Natural killer cell (primary cell): ENCODE measurements at regions not wholly inside any gene's neighbourhood (a gene's known extent, or its start where the extent isn't known, plus 50 kb on each side); places are given as distances from the start of the nearest gene placed in this dataset.

Experiments used
- ATAC-seq, 3 donors: fragments of 150-1000 bp in 2 of 3; fragments of 200-7000 bp in 1 of 3; cut with Tn5 transposase; 1 replicate in 1 of 3; 2 replicates in 2 of 3; pipeline ENCODE4 v1.10.0; 2021; ENCODE audit warnings: mild to moderate bottlenecking in 2 of 3, moderate library complexity in 2 of 3
- DNase-seq, 2 donors: peaks; one replicate each; pipeline versions ENCODE4 v3.0.0 to v3.0.0-alpha.2; 2013 to 2021; ENCODE audit warnings: mixed read lengths in 1 of 2
- H3K27ac ChIP-seq: one replicate; pipeline ENCODE4 v1.5.1; 2013; ENCODE audit warnings: mild to moderate bottlenecking, low read length
- H3K27me3 ChIP-seq: one replicate; pipeline ENCODE4 v1.6.1; 2013; ENCODE audit warnings: low read length; ENCODE audit not compliant: control insufficient read depth, insufficient read depth
- H3K36me3 ChIP-seq: one replicate; pipeline ENCODE4 v1.6.1; 2013; ENCODE audit warnings: low read length; ENCODE audit not compliant: control insufficient read depth, insufficient read depth
- H3K4me1 ChIP-seq: one replicate; pipeline ENCODE4 v1.6.1; 2013; ENCODE audit warnings: low read length; ENCODE audit not compliant: control insufficient read depth, insufficient read depth
- H3K4me3 ChIP-seq: one replicate; pipeline ENCODE4 v1.5.1; 2013; ENCODE audit warnings: low read length
- H3K9me3 ChIP-seq: one replicate; pipeline ENCODE4 v1.6.1; 2013; ENCODE audit warnings: low read length; ENCODE audit not compliant: control insufficient read depth, insufficient read depth
- H3K27ac Mint-ChIP-seq, 2 donors: one replicate each; pipeline ENCODE4 v1.8.0; 2022; ENCODE audit warnings: mild to moderate bottlenecking in 2 of 2, mixed read lengths in 2 of 2, moderate library complexity in 1 of 2
- H3K27me3 Mint-ChIP-seq, 2 donors: one replicate each; pipeline ENCODE4 v1.8.0; 2022; ENCODE audit warnings: low read depth in 2 of 2, mixed read lengths in 2 of 2
- H3K36me3 Mint-ChIP-seq: one replicate; pipeline ENCODE4 v1.8.0; 2022; ENCODE audit warnings: mixed read lengths
- H3K4me1 Mint-ChIP-seq, 2 donors: one replicate each; pipeline ENCODE4 v1.8.0; 2022; ENCODE audit warnings: mixed read lengths in 2 of 2
- H3K4me3 Mint-ChIP-seq: one replicate; pipeline ENCODE4 v1.8.0; 2022; ENCODE audit warnings: mild to moderate bottlenecking, moderate library complexity, mixed read lengths
- H3K9me3 Mint-ChIP-seq, 2 donors: one replicate each; pipeline ENCODE4 v1.8.0; 2022; ENCODE audit warnings: mixed read lengths in 2 of 2
- WGBS: methylation state at CpG from one replicate; pipeline ENCODE4 v1.1.7; 2013; ENCODE audit warnings: missing lambda C conversion rate; ENCODE audit not compliant: insufficient coverage; 5-methylcytosine and 5-hydroxymethylcytosine counted together
- intact Hi-C: fragments of 100-400 bp; cut with micrococcal nuclease; formaldehyde crosslinking; loops from one replicate; pipeline ENCODE4 v1.14.2; 2022
- TF ChIP-seq, protein P1 (sequence below): fragments of 200-600 bp; IDR thresholded peaks from one replicate; pipeline ENCODE4 v1.8.0; 2022; ENCODE audit warnings: antibody characterized with exemption

DNA sequence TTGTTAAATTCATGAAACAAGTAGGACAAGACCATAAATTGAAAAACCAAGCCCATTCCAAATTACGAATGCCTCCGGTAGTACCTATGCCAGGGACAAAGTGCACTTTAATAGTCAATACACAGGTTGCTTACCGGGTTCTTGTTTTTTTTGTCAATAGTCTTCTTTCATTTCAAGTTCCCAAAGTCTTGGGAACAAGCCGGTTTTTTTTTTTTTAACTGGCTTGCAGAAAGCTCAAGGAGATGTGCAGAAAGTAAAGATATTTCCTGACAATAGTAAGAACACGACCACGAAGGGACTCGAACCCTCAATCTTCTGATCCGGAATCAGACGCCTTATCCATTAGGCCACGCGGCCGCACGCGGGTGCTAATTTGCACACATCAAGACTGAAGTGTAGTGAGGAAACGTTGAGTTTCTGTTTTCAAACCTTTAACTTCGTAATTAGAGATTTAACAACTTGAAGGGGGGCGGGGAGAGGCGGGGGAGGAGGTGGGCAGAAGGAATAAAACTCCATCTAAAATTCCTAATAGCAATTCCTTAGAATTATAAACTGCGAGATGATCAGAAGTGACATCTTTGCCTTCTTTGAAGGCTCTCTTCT, 181.0 kb downstream of the TRIM27 start:
- WGBS, result 6% methylated on average over 16 of the region's 19 CpGs
- TF ChIP-seq, protein P1, sequence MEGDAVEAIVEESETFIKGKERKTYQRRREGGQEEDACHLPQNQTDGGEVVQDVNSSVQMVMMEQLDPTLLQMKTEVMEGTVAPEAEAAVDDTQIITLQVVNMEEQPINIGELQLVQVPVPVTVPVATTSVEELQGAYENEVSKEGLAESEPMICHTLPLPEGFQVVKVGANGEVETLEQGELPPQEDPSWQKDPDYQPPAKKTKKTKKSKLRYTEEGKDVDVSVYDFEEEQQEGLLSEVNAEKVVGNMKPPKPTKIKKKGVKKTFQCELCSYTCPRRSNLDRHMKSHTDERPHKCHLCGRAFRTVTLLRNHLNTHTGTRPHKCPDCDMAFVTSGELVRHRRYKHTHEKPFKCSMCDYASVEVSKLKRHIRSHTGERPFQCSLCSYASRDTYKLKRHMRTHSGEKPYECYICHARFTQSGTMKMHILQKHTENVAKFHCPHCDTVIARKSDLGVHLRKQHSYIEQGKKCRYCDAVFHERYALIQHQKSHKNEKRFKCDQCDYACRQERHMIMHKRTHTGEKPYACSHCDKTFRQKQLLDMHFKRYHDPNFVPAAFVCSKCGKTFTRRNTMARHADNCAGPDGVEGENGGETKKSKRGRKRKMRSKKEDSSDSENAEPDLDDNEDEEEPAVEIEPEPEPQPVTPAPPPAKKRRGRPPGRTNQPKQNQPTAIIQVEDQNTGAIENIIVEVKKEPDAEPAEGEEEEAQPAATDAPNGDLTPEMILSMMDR, result no peak
- Mint-ChIP-seq H3K4me1 (no peaks in the 10 kb centered on the region), H3K36me3 (peaks cover 13% of the 10 kb centered on the region), H3K27me3 (peaks cover 37 to 48% of the 10 kb centered on the region in 2 donors), H3K9me3 (peaks cover 5 to 10% of the 10 kb centered on the region in 2 donors), H3K4me3 (no peak overlapping the region), H3K27ac (no peak overlapping the region)
- H3K27me3 ChIP-seq, result peaks cover 40% of the 10 kb centered on the region
- no peaks in the 10 kb centered on the region for H3K4me1 ChIP-seq
- no peak overlapping the region for H3K27ac ChIP-seq
- intact Hi-C loops, result no loop called here
- no peak overlapping the region for H3K4me3 ChIP-seq
- no peaks in the 10 kb centered on the region for H3K36me3 ChIP-seq
- ATAC-seq (no peak), DNase-seq (no peak)
- H3K9me3 ChIP-seq, result peaks cover 10% of the 10 kb centered on the region

DNA sequence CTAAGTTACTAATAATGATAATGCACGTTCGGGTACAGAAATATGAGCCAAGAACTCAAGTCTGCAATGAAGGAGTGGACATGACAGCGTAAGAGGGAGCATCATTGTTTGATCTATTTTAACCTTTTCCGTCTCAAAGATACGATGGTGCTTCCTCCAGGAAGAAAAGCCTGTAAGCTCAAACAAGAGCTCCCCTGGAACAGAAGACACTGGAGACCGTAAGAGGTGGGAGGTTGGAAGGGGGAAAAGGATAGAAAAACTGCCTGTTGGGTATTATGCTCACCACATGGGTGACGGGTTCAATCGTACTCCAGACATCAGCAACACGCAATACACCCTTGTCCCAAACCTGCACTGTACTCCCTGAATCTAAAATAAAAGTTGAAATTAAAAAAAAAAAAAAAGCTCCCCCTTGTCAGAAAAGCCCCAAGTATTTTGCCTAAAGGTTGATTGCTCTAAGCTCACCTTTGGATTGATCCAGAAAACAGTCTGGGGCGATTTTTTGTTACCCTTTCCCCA, 180.5 kb downstream of the TRIM27 start:
- H3K27me3 Mint-ChIP-seq, result peaks cover 33 to 46% of the 10 kb centered on the region in 2 donors
- H3K36me3 ChIP-seq, result no peaks in the 10 kb centered on the region
- peaks cover 11% of the 10 kb centered on the region for H3K36me3 Mint-ChIP-seq
- H3K27me3 ChIP-seq, result peaks cover 36% of the 10 kb centered on the region
- H3K9me3 Mint-ChIP-seq, result peaks cover 2 to 7% of the 10 kb centered on the region in 2 donors
- WGBS, result 19% methylated on average over 8 of the region's 10 CpGs
- H3K27ac ChIP-seq, result no peak overlapping the region
- peaks cover 5% of the 10 kb centered on the region for H3K9me3 ChIP-seq
- H3K4me3 ChIP-seq, result no peak overlapping the region
- intact Hi-C loops, result no loop called here
- TF ChIP-seq, protein P1, result no peak
- ATAC-seq (no peak), DNase-seq (no peak)
- no peaks in the 10 kb centered on the region for H3K4me1 Mint-ChIP-seq
- no peak overlapping the region for H3K27ac Mint-ChIP-seq
- H3K4me1 ChIP-seq, result no peaks in the 10 kb centered on the region
- no peak overlapping the region for H3K4me3 Mint-ChIP-seq

DNA sequence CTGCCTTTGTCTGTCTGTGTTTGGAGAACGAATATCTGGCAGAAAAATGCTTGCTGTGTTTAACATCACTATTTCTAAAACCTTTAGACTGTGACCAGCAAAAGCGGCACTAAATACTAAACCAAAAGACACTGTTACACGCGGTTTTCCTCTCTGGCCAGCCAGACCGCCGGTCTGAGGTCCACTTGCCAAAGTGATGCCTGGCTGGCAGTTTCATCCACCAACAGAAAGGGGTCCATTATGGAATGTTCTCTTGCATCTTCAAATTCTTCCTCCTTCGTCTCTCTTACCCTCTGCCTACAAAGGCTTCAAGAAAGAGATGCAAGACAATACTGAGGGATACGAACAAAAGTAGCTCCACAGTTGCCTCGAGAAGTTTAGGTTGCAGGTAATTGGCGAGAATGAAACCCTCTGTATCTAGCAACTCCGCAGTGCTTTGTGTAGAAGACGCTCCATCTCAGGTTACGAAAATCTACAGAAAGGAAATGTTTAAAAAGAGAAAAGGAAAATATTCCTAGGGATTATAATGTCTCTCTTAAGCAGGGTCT, 176.6 kb downstream of the TRIM27 start:
- TF ChIP-seq, protein P1, result no peak
- intact Hi-C loops, result no loop called here
- Histone ChIP-seq H3K4me3 (no peak overlapping the region), H3K4me1 (no peaks in the 10 kb centered on the region), H3K9me3 (peaks cover 10% of the 10 kb centered on the region), H3K27me3 (peaks cover 20% of the 10 kb centered on the region), H3K36me3 (no peaks in the 10 kb centered on the region), H3K27ac (no peak overlapping the region)
- peaks cover 4 to 7% of the 10 kb centered on the region in 2 donors for H3K9me3 Mint-ChIP-seq
- H3K4me3 Mint-ChIP-seq, result no peak overlapping the region
- no peak overlapping the region for H3K27ac Mint-ChIP-seq
- no peaks in the 10 kb centered on the region for H3K4me1 Mint-ChIP-seq
- H3K36me3 Mint-ChIP-seq, result peaks cover 26% of the 10 kb centered on the region
- DNase-seq (no peak), ATAC-seq (no peak)
- WGBS, result 52% methylated on average over 13 of the region's 13 CpGs
- H3K27me3 Mint-ChIP-seq, result peaks cover 32 to 49% of the 10 kb centered on the region in 2 donors
